ENCODE measurements at regions not wholly inside any gene's neighbourhood (a gene's known extent, or its start where the extent isn't known, plus 50 kb on each side); places are given as distances from the start of the nearest gene placed in this dataset.

GRCh38 chr4:104262678-104263077, 232.0 kb downstream of the CXXC4 start:
- intact Hi-C loops (cut with DNase I), result no loop called here
- no peak for DNase-seq
- H3K4me3 ChIP-seq, result no peak overlapping the region
- peaks cover 0 to 3% (median 0%) of the 10 kb centered on the region in 11 donors for H3K9me3 ChIP-seq
- TF ChIP-seq CTCF (IDR thresholded peaks at IDR 0.05), result no peak
- H3K27me3 ChIP-seq, result no peaks in the 10 kb centered on the region
- WGBS, 2 donors, result 67 to 83% methylated on average over 2 of the region's 2 CpGs
- H3K27ac ChIP-seq, result no peak overlapping the region
- no peaks in the 10 kb centered on the region for H3K4me1 ChIP-seq
- no peaks in the 10 kb centered on the region for H3K36me3 ChIP-seq
- no peak for ATAC-seq

DNA sequence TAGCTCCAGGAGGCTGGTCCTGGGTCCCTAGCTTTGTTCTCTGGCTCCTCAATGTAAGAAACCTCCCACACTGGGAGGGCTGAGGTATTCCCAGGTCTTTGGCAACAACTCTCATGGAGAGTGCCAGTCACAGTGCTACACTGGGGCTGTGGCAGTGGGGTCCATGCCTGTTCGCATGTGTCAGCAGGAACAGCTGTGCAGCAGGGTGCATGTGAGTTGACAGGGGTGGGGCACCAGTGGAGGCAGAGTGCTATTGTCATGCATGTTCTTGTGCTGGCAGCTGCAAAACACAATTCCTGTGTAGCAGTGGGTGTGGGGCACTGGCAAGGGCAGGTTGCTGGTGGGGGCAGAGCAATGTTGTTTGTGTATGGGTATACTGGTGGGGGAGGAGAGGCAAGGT, 246.0 kb downstream of the CXXC4 start:
- Histone ChIP-seq H3K4me3 (no peak overlapping the region), H3K4me1 (no peaks in the 10 kb centered on the region), H3K36me3 (no peaks in the 10 kb centered on the region), H3K9me3 (peaks cover 0 to 31% (median 0%) of the 10 kb centered on the region in 11 donors), H3K27me3 (no peaks in the 10 kb centered on the region), H3K27ac (no peak overlapping the region)
- DNase-seq, result no peak
- 83 to 94% methylated on average over 1 of the region's 1 CpG for WGBS, 2 donors
- TF ChIP-seq CTCF (IDR thresholded peaks at IDR 0.05), result no peak
- intact Hi-C loops (cut with DNase I), result no loop called here
- ATAC-seq, result peak in 1 of 8 donors; percentile 28

- Histone ChIP-seq H3K27me3 (no peaks in the 10 kb centered on the region), H3K9me3 (no peaks in the 10 kb centered on the region), H3K4me1 (no peaks in the 10 kb centered on the region), H3K36me3 (no peaks in the 10 kb centered on the region), H3K27ac (no peak overlapping the region), H3K4me3 (no peak overlapping the region)
- ATAC-seq (no peak), DNase-seq (no peak)
- WGBS, 2 donors, result 48 to 56% methylated on average over 4 of the region's 4 CpGs
- intact Hi-C loops (cut with DNase I), result no loop called here
- TF ChIP-seq CTCF (IDR thresholded peaks at IDR 0.05), result no peak
Observed at GRCh38 chr4:104235967-104236366, 258.7 kb downstream of the CXXC4 start.

DNA sequence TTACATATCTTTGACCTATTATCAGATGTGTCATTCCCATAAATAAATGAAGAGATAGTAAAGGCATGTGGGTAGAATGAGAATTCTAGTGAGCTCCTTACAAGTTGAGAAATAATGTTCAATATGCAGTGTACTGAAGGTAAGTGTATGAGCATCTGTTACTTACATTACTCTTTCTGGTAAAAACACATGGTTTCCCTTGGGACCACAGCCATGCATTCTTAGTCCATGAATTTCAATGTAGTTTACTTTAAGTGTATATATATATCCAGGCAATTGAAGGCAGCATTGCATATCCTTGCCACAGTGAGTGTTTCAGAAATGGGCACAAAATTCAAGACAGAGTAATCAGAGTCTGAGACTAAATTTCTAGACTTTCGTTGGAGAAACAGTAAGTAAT, 277.2 kb downstream of the CXXC4 start:
- Histone ChIP-seq H3K4me3 (no peak overlapping the region), H3K4me1 (no peaks in the 10 kb centered on the region), H3K9me3 (no peaks in the 10 kb centered on the region), H3K27ac (no peak overlapping the region), H3K36me3 (no peaks in the 10 kb centered on the region), H3K27me3 (no peaks in the 10 kb centered on the region)
- WGBS, 2 donors, result 42 to 58% methylated on average over 1 of the region's 1 CpG
- no peak for TF ChIP-seq CTCF (IDR thresholded peaks at IDR 0.05)
- DNase-seq (no peak), ATAC-seq (no peak)
- intact Hi-C loops (cut with DNase I), result no loop called here

GRCh38 chr4:104211657-104212056, 283.0 kb downstream of the CXXC4 start:
- no peak for ATAC-seq
- 84 to 89% methylated on average over 2 of the region's 2 CpGs for WGBS, 2 donors
- Histone ChIP-seq H3K27ac (no peak overlapping the region), H3K9me3 (no peaks in the 10 kb centered on the region), H3K36me3 (no peaks in the 10 kb centered on the region), H3K4me3 (no peak overlapping the region), H3K4me1 (no peaks in the 10 kb centered on the region), H3K27me3 (no peaks in the 10 kb centered on the region)
- no peak for DNase-seq
- no peak for TF ChIP-seq CTCF (IDR thresholded peaks at IDR 0.05)
- intact Hi-C loops (cut with DNase I), result no loop called here

All from heart right ventricle (tissue), 16 donors.